ENCODE measurements at regions not wholly inside any gene's neighbourhood (a gene's known extent, or its start where the extent isn't known, plus 50 kb on each side); places are given as distances from the start of the nearest gene placed in this dataset. TPM values are rescaled to one million over a fixed set of nuclear protein-coding genes. Genes with fewer than 3 reads are reported as not detected.

DNA sequence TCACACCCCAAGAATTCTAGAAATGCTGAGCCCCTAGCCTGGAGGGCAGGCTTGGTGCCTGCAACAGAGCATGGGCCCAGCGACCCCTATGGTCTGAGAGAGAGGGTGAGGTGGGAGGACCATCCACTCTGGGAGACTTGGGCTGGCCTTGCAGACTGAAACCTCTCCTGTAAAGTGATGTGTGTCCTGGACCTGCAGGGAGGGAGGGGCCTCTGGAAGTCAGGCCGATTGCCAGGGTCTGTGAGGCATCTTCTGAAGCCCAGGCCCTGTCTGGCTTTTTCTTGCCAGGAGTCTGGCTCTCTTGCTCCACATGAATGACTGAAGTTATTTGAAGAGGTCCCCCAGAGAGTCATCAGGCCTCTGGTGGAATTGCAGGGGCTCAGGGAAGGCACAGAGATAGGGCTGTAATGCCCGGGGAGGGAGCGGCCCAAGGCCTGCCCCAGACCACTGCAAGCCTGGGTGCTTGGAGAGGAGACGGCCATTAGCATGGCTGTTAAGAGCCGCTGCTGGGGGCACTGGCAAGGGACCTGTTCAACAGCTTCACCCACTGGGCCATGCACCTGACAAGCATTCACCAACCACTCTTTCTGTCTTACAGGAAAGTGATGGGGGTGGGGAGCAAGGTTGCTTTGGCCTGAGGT is 56.0 kb upstream of the CHRNA7 start:
- H3K4me2 ChIP-seq (ENCODE audit: low read depth, low read length, poor library complexity, severe bottlenecking): no peak overlapping the region
- H3K36me3 ChIP-seq (ENCODE audit: insufficient read depth, low read length): no peaks in the 10 kb centered on the region
- no peak overlapping the region for H2AFZ ChIP-seq (ENCODE audit: low read length)
- H3K27ac ChIP-seq (ENCODE audit: low read length): no peak overlapping the region
- H3K9me2 ChIP-seq (replicated peaks; ENCODE audit: insufficient read depth, low read length): no peaks in the 10 kb centered on the region
- no peaks in the 10 kb centered on the region for H3K4me1 ChIP-seq (ENCODE audit: low read length)
- H3K27me3 ChIP-seq (ENCODE audit: low read length): no peaks in the 10 kb centered on the region
- H3K9ac ChIP-seq (ENCODE audit: low read length): no peak overlapping the region
- no peak overlapping the region for H3K4me3 ChIP-seq (ENCODE audit: low read length)
- H4K20me1 ChIP-seq (ENCODE audit: insufficient read depth, low read depth, low read length): no peaks in the 10 kb centered on the region
- H3K9me3 ChIP-seq (ENCODE audit: low read length): no peaks in the 10 kb centered on the region
- no peaks in the 10 kb centered on the region for H3K79me2 ChIP-seq (ENCODE audit: low read length)
- no peak for DNase-seq

DNA sequence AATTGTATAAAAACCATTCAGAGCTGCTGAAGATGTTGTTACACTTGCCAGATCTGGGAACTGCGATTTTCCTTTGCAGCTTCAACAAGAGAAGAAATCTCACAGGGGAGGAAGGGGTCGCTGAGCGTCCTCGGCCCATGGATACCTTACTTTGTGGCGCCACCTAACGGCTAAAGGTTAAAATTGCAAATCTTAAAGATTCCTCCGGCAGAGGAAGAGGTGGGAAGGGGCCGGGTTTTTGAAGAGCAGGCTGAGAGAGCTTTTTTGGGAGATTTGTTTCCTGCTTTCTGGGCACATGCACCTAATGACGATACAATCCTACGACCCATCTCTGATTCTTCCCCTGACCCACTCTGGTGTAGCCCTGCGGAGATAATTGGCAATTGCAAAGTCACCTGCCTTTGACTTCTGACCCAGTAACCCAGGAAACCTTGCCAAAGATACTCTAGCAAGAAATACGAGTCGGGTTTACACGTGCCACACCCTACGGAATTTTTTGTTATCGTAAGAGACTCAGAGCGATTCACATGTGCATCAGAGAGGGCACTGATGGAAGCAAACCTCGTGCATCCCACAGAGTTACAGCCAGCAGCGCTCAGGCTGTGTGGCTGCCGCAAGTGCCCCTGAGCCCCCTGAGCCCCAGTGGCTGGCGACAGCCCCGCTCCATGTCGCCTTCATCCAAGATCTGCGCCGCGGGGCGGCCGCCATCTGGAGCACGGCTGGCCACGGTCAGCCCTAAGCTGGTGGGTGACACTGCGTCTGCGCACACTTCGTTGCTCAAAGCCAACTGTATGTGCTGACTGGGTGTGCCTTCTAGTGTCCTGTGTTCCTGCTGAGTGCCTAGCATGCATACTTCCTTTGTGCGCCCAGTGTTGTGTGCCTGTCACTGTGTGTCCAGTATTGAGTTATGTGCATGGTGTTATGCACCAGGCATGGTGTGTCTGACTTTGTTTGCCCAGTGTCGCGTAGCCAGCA is 55.2 kb upstream of the CHRNA7 start:
- Histone ChIP-seq H3K9me3 (ENCODE audit: low read length) (no peaks in the 10 kb centered on the region), H4K20me1 (ENCODE audit: insufficient read depth, low read depth, low read length) (no peaks in the 10 kb centered on the region), H3K9me2 (replicated peaks; ENCODE audit: insufficient read depth, low read length) (no peaks in the 10 kb centered on the region), H2AFZ (ENCODE audit: low read length) (no peak overlapping the region), H3K79me2 (ENCODE audit: low read length) (no peaks in the 10 kb centered on the region), H3K4me2 (ENCODE audit: low read depth, low read length, poor library complexity, severe bottlenecking) (no peak overlapping the region), H3K9ac (ENCODE audit: low read length) (no peak overlapping the region), H3K36me3 (ENCODE audit: insufficient read depth, low read length) (no peaks in the 10 kb centered on the region), H3K27ac (ENCODE audit: low read length) (no peak overlapping the region), H3K4me3 (ENCODE audit: low read length) (no peak overlapping the region), H3K4me1 (ENCODE audit: low read length) (no peaks in the 10 kb centered on the region), H3K27me3 (ENCODE audit: low read length) (no peaks in the 10 kb centered on the region)
- peak; percentile 81 for DNase-seq

DNA sequence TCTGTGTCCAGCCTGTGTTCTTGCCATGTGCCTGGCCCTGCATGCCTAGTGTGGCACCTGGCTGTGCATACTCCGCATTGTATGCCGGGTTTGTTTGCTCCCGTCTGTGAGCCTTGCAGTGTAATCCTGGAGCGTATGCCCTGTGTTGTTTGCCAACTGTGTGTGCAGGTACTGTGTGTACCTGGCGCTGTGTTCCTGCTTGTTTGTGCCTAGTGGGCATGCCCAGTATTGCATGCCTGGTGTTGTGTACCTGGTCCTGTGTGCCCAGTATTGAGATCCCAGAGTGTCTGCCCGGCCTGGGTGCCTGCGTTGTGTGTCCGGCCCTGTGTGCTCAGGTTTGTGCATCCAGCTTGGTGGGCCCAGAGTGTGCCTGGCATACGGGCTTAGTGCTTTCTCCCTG is 54.5 kb upstream of the CHRNA7 start:
- Histone ChIP-seq H3K4me1 (ENCODE audit: low read length) (no peaks in the 10 kb centered on the region), H3K27me3 (ENCODE audit: low read length) (no peaks in the 10 kb centered on the region), H3K36me3 (ENCODE audit: insufficient read depth, low read length) (no peaks in the 10 kb centered on the region), H3K79me2 (ENCODE audit: low read length) (no peaks in the 10 kb centered on the region), H3K9ac (ENCODE audit: low read length) (no peak overlapping the region), H3K9me2 (replicated peaks; ENCODE audit: insufficient read depth, low read length) (no peaks in the 10 kb centered on the region), H2AFZ (ENCODE audit: low read length) (no peak overlapping the region), H3K4me3 (ENCODE audit: low read length) (no peak overlapping the region), H4K20me1 (ENCODE audit: insufficient read depth, low read depth, low read length) (no peaks in the 10 kb centered on the region), H3K9me3 (ENCODE audit: low read length) (no peaks in the 10 kb centered on the region), H3K4me2 (ENCODE audit: low read depth, low read length, poor library complexity, severe bottlenecking) (no peak overlapping the region), H3K27ac (ENCODE audit: low read length) (no peak overlapping the region)
- DNase-seq: no peak

DNA sequence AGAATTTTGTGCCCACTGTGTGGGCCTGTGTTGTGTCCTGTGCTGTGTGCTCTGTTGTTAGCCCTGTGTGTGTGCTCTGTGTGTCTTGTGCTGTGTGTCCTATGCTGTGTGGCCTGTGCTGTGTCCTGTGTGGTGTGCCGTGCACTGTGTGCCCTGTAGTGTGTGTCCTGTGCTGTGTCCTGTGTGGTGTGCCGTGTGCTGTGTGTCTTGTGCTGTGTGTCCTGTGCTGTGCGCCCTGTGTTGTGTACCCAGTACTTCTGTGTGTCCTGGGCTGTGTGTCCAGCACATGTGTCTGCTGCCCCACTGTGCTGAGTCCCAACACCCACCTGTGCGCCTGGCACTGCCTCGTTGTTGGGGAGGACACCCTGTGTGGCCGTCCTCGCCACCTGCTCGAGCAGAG is 53.2 kb upstream of the CHRNA7 start:
- Histone ChIP-seq H3K4me3 (ENCODE audit: low read length) (no peak overlapping the region), H3K36me3 (ENCODE audit: insufficient read depth, low read length) (no peaks in the 10 kb centered on the region), H3K4me2 (ENCODE audit: low read depth, low read length, poor library complexity, severe bottlenecking) (no peak overlapping the region), H3K9ac (ENCODE audit: low read length) (no peak overlapping the region), H3K27me3 (ENCODE audit: low read length) (no peaks in the 10 kb centered on the region), H2AFZ (ENCODE audit: low read length) (no peak overlapping the region), H3K79me2 (ENCODE audit: low read length) (no peaks in the 10 kb centered on the region), H3K9me3 (ENCODE audit: low read length) (no peaks in the 10 kb centered on the region), H3K4me1 (ENCODE audit: low read length) (no peaks in the 10 kb centered on the region), H4K20me1 (ENCODE audit: insufficient read depth, low read depth, low read length) (no peaks in the 10 kb centered on the region), H3K27ac (ENCODE audit: low read length) (no peak overlapping the region), H3K9me2 (replicated peaks; ENCODE audit: insufficient read depth, low read length) (no peaks in the 10 kb centered on the region)
- no peak for DNase-seq

DNA sequence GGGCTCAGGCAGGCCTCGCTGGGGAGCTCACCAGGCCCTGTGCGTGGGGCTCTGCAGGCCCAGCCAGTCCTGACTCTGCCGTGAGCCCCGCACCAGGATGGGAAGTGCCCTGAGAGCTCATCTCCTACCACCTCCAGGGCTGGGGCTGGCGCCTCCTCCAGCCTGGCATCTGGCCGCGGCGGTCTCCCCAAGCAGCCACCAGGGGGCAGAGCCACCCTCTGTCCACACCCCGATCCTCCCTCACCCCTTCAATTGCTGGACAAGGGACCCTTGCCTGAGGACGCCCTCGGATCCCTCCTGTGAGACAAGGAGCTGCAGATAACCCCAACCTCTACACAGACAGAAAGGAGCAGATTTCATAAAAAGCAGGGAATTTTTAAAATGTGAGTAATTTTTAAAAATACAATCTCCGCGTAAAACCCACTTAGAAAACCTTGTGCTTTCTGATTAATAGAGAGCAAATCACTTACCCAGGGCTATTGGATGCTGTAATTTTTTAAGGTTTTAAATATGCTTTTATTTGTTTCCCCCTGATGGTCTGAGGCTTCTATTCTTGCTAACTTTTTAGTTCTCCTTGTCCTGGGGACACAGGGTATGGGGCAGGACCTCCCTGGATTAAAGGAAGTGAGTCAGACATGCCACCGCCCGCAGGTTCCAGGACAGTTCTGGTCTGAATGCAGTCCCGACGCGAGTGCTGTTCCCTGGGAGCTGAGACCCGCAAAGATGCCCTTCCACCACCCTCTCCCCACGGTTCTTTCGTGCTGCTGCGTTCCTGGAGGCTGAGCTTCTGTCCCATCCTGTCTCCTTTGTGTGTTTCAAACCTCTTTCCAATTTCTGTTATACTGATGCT is 52.3 kb upstream of the CHRNA7 start:
- no peak overlapping the region for H3K27ac ChIP-seq (ENCODE audit: low read length)
- no peaks in the 10 kb centered on the region for H3K4me1 ChIP-seq (ENCODE audit: low read length)
- H3K9me2 ChIP-seq (replicated peaks; ENCODE audit: insufficient read depth, low read length): no peaks in the 10 kb centered on the region
- no peaks in the 10 kb centered on the region for H4K20me1 ChIP-seq (ENCODE audit: insufficient read depth, low read depth, low read length)
- H3K36me3 ChIP-seq (ENCODE audit: insufficient read depth, low read length): no peaks in the 10 kb centered on the region
- no peaks in the 10 kb centered on the region for H3K79me2 ChIP-seq (ENCODE audit: low read length)
- H3K4me2 ChIP-seq (ENCODE audit: low read depth, low read length, poor library complexity, severe bottlenecking): no peak overlapping the region
- H3K27me3 ChIP-seq (ENCODE audit: low read length): no peaks in the 10 kb centered on the region
- H3K9ac ChIP-seq (ENCODE audit: low read length): no peak overlapping the region
- H2AFZ ChIP-seq (ENCODE audit: low read length): no peak overlapping the region
- no peak overlapping the region for H3K4me3 ChIP-seq (ENCODE audit: low read length)
- DNase-seq: peak; percentile 75
- H3K9me3 ChIP-seq (ENCODE audit: low read length): no peaks in the 10 kb centered on the region

Small RNAs in the stretch of these regions (small RNA-seq; reads per million reads assigned to genes)
- gene AC026951.2 (not detected), gene RF00425 (not detected)
